Activated CD8-positive, alpha-beta T cell treated with anti-CD3 and anti-CD28 coated beads for 36 hours (primary cell): ENCODE measurements at regions not wholly inside any gene's neighbourhood (a gene's known extent, or its start where the extent isn't known, plus 50 kb on each side); places are given as distances from the start of the nearest gene placed in this dataset.

Source experiments
- ATAC-seq: fragments of 200-7000 bp; cut with Tn5 transposase; one replicate; pipeline ENCODE4 v1.10.0; 2021; ENCODE audit warnings: mild to moderate bottlenecking, moderate library complexity
- CTCF ChIA-PET: fragments of 350-600 bp; sonication (Branson Sonifier 250); formaldehyde crosslinking; loops from one replicate; lab custom pipeline; 2021; ENCODE audit warnings: antibody characterized with exemption; lab: Charles Lee
- POLR2A ChIA-PET: fragments of 350-600 bp; sonication (Branson Sonifier 250); formaldehyde crosslinking; loops from one replicate; lab custom pipeline; 2021; ENCODE audit warnings: antibody characterized with exemption; lab: Charles Lee
- DNase-seq: peaks from one replicate; pipeline ENCODE4 v3.0.0-alpha.2; 2020
- H3K27ac Mint-ChIP-seq: one replicate; pipeline ENCODE4 v1.8.0; 2021; ENCODE audit warnings: mild to moderate bottlenecking, mixed read lengths
- H3K27me3 Mint-ChIP-seq: one replicate; pipeline ENCODE4 v1.8.0; 2021; ENCODE audit warnings: mixed read lengths
- H3K36me3 Mint-ChIP-seq: one replicate; pipeline ENCODE4 v1.8.0; 2021; ENCODE audit warnings: low read depth, mixed read lengths
- H3K4me1 Mint-ChIP-seq: one replicate; pipeline ENCODE4 v1.8.0; 2021; ENCODE audit warnings: low read depth, mixed read lengths
- H3K4me3 Mint-ChIP-seq: one replicate; pipeline ENCODE4 v1.8.0; 2021; ENCODE audit warnings: mild to moderate bottlenecking, moderate library complexity, mixed read lengths
- H3K9me3 Mint-ChIP-seq: one replicate; pipeline ENCODE4 v1.8.0; 2021; ENCODE audit warnings: mixed read lengths
- CTCF ChIP-seq: fragments of 200-600 bp; IDR thresholded peaks from one replicate; pipeline ENCODE4 v1.8.0; 2022; ENCODE audit warnings: antibody characterized with exemption, mild to moderate bottlenecking
- intact Hi-C: fragments of 100-400 bp; cut with micrococcal nuclease; formaldehyde crosslinking; loops from one replicate; pipeline ENCODE4 v1.10.0; 2022

GRCh38 chr3:174613173-174613572, 246.0 kb upstream of the NAALADL2 start:
- Mint-ChIP-seq H3K4me3 (no peak overlapping the region), H3K36me3 (no peaks in the 10 kb centered on the region), H3K9me3 (peaks cover 5% of the 10 kb centered on the region), H3K4me1 (no peaks in the 10 kb centered on the region), H3K27me3 (no peaks in the 10 kb centered on the region), H3K27ac (no peak overlapping the region)
- no peak for ATAC-seq
- intact Hi-C loops = no loop called here
- TF ChIP-seq CTCF = no peak
- POLR2A ChIA-PET = no interaction called here
- CTCF ChIA-PET = no interaction called here
- DNase-seq = no peak

DNA sequence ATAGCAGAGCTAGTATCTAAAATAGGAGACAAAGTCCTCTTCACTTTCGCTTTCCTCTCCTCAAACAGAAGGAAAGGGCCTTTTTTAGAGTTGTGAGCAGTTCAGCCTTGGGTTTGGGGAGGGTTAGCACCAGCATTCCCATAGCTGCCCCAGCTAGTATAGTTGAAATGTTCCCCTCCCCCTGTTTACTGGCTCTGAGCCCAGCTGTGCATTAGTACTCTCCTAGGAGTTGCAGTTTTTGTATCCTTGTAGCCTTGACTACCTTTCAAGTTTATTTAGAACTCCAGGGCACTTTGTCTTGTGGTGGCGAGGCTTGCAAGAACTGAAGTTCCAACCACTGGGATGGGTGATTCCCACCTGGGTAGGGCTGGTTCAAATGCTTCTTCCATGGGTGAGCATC, 245.1 kb upstream of the NAALADL2 start:
- peaks cover 5% of the 10 kb centered on the region for H3K9me3 Mint-ChIP-seq
- no peak for TF ChIP-seq CTCF
- no peaks in the 10 kb centered on the region for H3K27me3 Mint-ChIP-seq
- ChIA-PET CTCF (no interaction called here), POLR2A (no interaction called here)
- H3K4me3 Mint-ChIP-seq = no peak overlapping the region
- DNase-seq = no peak
- ATAC-seq = no peak
- no peak overlapping the region for H3K27ac Mint-ChIP-seq
- H3K4me1 Mint-ChIP-seq = no peaks in the 10 kb centered on the region
- intact Hi-C loops = no loop called here
- H3K36me3 Mint-ChIP-seq = no peaks in the 10 kb centered on the region

DNA sequence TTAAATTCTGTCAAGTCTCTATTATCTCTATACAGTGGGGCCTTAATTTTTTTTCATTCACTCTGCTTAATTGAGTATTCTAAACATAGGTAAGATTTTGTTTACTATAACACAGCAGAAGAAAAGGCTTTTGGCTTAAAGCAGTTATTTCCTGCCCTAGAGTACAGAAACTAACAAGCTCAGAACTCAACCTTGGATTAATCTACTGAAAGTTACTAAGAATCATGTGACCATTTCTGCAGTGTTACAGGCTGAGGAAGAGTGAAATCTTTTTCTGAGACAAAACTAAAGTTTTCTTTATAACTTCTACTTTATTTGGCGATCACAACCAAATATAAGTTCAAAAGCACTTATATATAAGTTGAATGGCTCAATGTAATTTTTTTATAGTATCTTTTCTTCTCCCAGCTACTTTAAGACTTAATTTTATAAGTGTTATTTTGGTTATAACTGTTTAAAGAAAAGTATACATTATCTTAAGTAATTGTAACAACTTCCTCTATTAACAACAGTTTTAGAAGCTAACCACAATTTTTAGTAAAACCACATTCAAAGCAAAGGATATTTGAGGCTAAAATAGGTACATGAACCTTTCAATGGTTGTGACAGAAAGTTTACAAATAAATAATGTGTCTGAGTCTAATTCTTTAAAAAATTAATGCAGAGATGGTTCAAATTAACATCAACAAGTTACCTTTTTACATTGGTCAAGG, 240.6 kb upstream of the NAALADL2 start:
- TF ChIP-seq CTCF = no peak
- CTCF ChIA-PET = no interaction called here
- no peaks in the 10 kb centered on the region for H3K9me3 Mint-ChIP-seq
- H3K36me3 Mint-ChIP-seq = no peaks in the 10 kb centered on the region
- H3K27ac Mint-ChIP-seq = no peak overlapping the region
- no peak for DNase-seq
- ATAC-seq = no peak
- no peak overlapping the region for H3K4me3 Mint-ChIP-seq
- no peaks in the 10 kb centered on the region for H3K27me3 Mint-ChIP-seq
- H3K4me1 Mint-ChIP-seq = no peaks in the 10 kb centered on the region
- intact Hi-C loops = no loop called here
- POLR2A ChIA-PET = no interaction called here

DNA sequence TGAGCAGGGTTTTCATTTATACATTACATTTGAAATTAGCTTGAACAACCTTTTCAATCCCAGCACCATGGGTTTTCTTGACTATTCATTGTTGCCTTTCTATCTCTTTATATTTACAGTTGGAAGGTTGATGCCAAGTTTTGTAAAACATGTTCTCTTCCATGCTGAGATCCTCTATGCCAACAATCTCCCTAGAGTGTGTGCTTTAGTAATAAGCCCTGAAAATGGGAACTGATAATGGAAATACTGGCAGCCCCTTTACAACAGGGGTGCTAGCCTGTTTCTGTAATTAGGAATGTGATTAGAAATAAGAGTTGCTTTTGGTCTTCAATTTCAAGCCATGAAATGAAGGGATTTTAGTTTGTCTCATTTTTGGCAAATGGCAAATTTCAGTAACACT, 239.9 kb upstream of the NAALADL2 start:
- Mint-ChIP-seq H3K27me3 (no peaks in the 10 kb centered on the region), H3K4me1 (no peaks in the 10 kb centered on the region), H3K4me3 (no peak overlapping the region), H3K27ac (no peak overlapping the region), H3K9me3 (no peaks in the 10 kb centered on the region), H3K36me3 (no peaks in the 10 kb centered on the region)
- TF ChIP-seq CTCF = no peak
- intact Hi-C loops = no loop called here
- POLR2A ChIA-PET = no interaction called here
- no peak for DNase-seq
- CTCF ChIA-PET = no interaction called here
- ATAC-seq = no peak

GRCh38 chr3:174620138-174620537, 239.0 kb upstream of the NAALADL2 start:
- POLR2A ChIA-PET = no interaction called here
- no peak for ATAC-seq

More at GRCh38 chr3:174620138-174620537, 239.0 kb upstream of the NAALADL2 start:
- no peaks in the 10 kb centered on the region for H3K36me3 Mint-ChIP-seq
- intact Hi-C loops = no loop called here
- no peak for DNase-seq
- H3K4me3 Mint-ChIP-seq = no peak overlapping the region
- H3K4me1 Mint-ChIP-seq = no peaks in the 10 kb centered on the region
- no peak overlapping the region for H3K27ac Mint-ChIP-seq
- CTCF ChIA-PET = no interaction called here
- H3K9me3 Mint-ChIP-seq = no peaks in the 10 kb centered on the region
- no peaks in the 10 kb centered on the region for H3K27me3 Mint-ChIP-seq
- TF ChIP-seq CTCF = no peak
